OCI-LY7 (cell line): ENCODE measurements at regions not wholly inside any gene's neighbourhood (a gene's known extent, or its start where the extent isn't known, plus 50 kb on each side); places are given as distances from the start of the nearest gene placed in this dataset.

ENCODE experiments used
- BruUV-seq: library from RNA; stranded (reverse); fragments of 400-500 nt; replicated peaks from 2 replicates; lab custom pipeline; 2021; lab: Mats Ljungman, UMichigan
- CTCF ChIA-PET: fragments of 300-600 bp; sonication (Branson Sonifier 250); formaldehyde crosslinking; loops from one replicate; lab custom pipeline; 2022; ENCODE audit warnings: antibody characterized with exemption; ENCODE audit not compliant: unreplicated experiment; lab: Charles Lee
- POLR2A ChIA-PET: fragments of 300-600 bp; sonication (Branson Sonifier 250); formaldehyde crosslinking; loops from one replicate; lab custom pipeline; 2022; ENCODE audit warnings: antibody characterized with exemption; lab: Charles Lee
- DNase-seq: peaks from one replicate; pipeline ENCODE4 v3.0.0-alpha.2; 2015; ENCODE audit warnings: low spot score
- H2AFZ ChIP-seq: fragments of 200-600 bp; sonication (generic), shearing (Covaris generic); 2 replicates; pipeline ENCODE4 v1.6.1; 2014; ENCODE audit warnings: mild to moderate bottlenecking, antibody characterized with exemption, low read length, moderate library complexity
- H3K27ac ChIP-seq: fragments of 200-600 bp; sonication (generic); 2 replicates; pipeline ENCODE4 v1.5.1; 2014; ENCODE audit warnings: mixed run types, low read depth, mild to moderate bottlenecking, moderate library complexity, low read length, inconsistent platforms; ENCODE audit not compliant: poor library complexity, severe bottlenecking
- H3K36me3 ChIP-seq: fragments of 200-600 bp; sonication (generic); 2 replicates; pipeline ENCODE4 v1.6.1; 2014; ENCODE audit warnings: mild to moderate bottlenecking, antibody characterized with exemption, low read length, moderate library complexity, mixed read lengths; ENCODE audit not compliant: insufficient read depth
- H3K4me1 ChIP-seq: fragments of 200-600 bp; sonication (generic); 2 replicates; pipeline ENCODE4 v1.5.1; 2014; ENCODE audit warnings: mild to moderate bottlenecking, low read length; ENCODE audit not compliant: insufficient read depth, poor library complexity, severe bottlenecking
- H3K4me2 ChIP-seq: fragments of 200-600 bp; sonication (generic); 2 replicates; pipeline ENCODE4 v1.6.1; 2014; ENCODE audit warnings: mild to moderate bottlenecking, low read length
- H3K4me3 ChIP-seq: fragments of 200-600 bp; sonication (generic); 2 replicates; pipeline ENCODE4 v1.5.1; 2014; ENCODE audit warnings: mild to moderate bottlenecking, low read depth, low read length; ENCODE audit not compliant: poor library complexity, severe bottlenecking
- H3K79me2 ChIP-seq: fragments of 200-600 bp; sonication (generic); 2 replicates; pipeline ENCODE4 v1.6.1; 2016; ENCODE audit warnings: low read depth, mild to moderate bottlenecking, low read length, moderate library complexity, mixed read lengths; ENCODE audit not compliant: insufficient read depth
- H3K9me2 ChIP-seq: fragments of 200-600 bp; sonication (generic); 2 replicates; pipeline ENCODE4 v1.6.1; 2016; ENCODE audit warnings: mild to moderate bottlenecking, low read length, mixed read lengths; ENCODE audit not compliant: insufficient read depth
- H3K9me3 ChIP-seq: fragments of 200-600 bp; sonication (generic); 2 replicates; pipeline ENCODE4 v1.6.1; 2014; ENCODE audit warnings: mild to moderate bottlenecking, mixed run types, low read length, mixed read lengths
- H4K20me1 ChIP-seq: fragments of 200-600 bp; sonication (generic); 2 replicates; pipeline ENCODE4 v1.6.1; 2014; ENCODE audit warnings: mild to moderate bottlenecking, antibody characterized with exemption, low read length, moderate library complexity, mixed read lengths; ENCODE audit not compliant: insufficient read depth
- CTCF ChIP-seq: fragments of 200-600 bp; sonication (generic); conservative IDR thresholded peaks from 2 replicates; pipeline ENCODE4 v1.5.1; 2014; ENCODE audit warnings: mild to moderate bottlenecking, antibody characterized with exemption, low read length, moderate library complexity, mixed read lengths
- EZH2phosphoT487 ChIP-seq: fragments of 200-600 bp; sonication (generic); IDR thresholded peaks from 2 replicates; pipeline ENCODE4 v1.6.1; 2018; ENCODE audit warnings: low read depth, borderline replicate concordance, mild to moderate bottlenecking, mixed run types, antibody characterized with exemption, low read length, moderate library complexity, mixed read lengths
- intact Hi-C: fragments of 100-400 bp; cut with micrococcal nuclease; formaldehyde crosslinking; loops from one replicate; pipeline ENCODE4 v1.10.0; 2022; ENCODE audit not compliant: unreplicated experiment

DNA sequence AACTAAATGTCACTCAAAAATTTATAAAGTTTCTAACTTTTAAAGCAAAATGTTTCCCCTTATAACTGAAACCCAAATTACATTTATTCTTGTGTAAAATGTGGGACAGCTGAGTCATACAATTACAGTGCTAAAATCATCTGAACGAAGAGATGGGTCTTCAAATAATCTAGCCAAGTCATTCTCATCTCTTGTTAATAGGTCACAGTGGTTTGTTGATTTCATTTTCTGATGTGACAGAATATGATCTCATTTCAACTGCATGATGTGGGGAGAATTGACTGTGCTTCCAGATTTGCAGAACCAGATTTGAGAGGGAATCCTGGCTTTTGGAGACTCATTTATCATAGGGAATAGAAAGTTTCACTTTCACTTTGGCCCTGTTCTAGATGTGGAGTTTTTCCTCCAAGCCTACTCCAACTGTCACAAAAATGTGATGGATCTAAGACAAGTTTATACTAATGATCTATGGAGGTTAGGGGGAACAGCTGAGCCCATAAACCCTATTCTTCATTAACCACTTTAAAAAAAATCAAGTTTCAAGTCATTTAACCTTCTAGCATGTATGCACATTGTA, 685.0 kb downstream of the PDCD6IP start:
- Histone ChIP-seq H3K4me3 (no peak overlapping the region), H3K79me2 (no peaks in the 10 kb centered on the region), H3K9me3 (no peaks in the 10 kb centered on the region), H3K4me1 (no peaks in the 10 kb centered on the region), H3K36me3 (no peaks in the 10 kb centered on the region), H2AFZ (no peak overlapping the region), H3K4me2 (peak overlapping the region; percentile 31; the same call in 1 of the 2 replicates), H4K20me1 (no peaks in the 10 kb centered on the region), H3K9me2 (no peaks in the 10 kb centered on the region), H3K27ac (no peak overlapping the region)
- TF ChIP-seq CTCF = no peak
- TF ChIP-seq EZH2phosphoT487 = no peak
- CTCF ChIA-PET = no interaction called here
- no TSS peak for BruUV-seq
- intact Hi-C loops = no loop called here
- POLR2A ChIA-PET = interaction anchor here (0.6 kb wide), 1 partner anchor 66 kb away, joined by 3 read pairs; no protein-coding TSS in a partner anchor
- DNase-seq = no peak

- intact Hi-C loops = no loop called here
- Histone ChIP-seq H3K9me2 (no peaks in the 10 kb centered on the region), H3K4me1 (peaks cover 14% of the 10 kb centered on the region), H3K4me2 (peak overlapping the region; percentile 50), H3K79me2 (no peaks in the 10 kb centered on the region), H3K4me3 (no peak overlapping the region), H3K36me3 (no peaks in the 10 kb centered on the region), H2AFZ (no peak overlapping the region), H4K20me1 (no peaks in the 10 kb centered on the region), H3K9me3 (no peaks in the 10 kb centered on the region), H3K27ac (no peak overlapping the region)
- CTCF ChIA-PET = no interaction called here
- no peak for TF ChIP-seq EZH2phosphoT487
- no peak for TF ChIP-seq CTCF
- POLR2A ChIA-PET = interaction anchor here (1.2 kb wide), 1 partner anchor 8 kb away, joined by 6 read pairs; no protein-coding TSS in a partner anchor
- BruUV-seq = no TSS peak
- no peak for DNase-seq
Measured at GRCh38 chr3:34504366-34504765, 705.9 kb downstream of the PDCD6IP start.

DNA sequence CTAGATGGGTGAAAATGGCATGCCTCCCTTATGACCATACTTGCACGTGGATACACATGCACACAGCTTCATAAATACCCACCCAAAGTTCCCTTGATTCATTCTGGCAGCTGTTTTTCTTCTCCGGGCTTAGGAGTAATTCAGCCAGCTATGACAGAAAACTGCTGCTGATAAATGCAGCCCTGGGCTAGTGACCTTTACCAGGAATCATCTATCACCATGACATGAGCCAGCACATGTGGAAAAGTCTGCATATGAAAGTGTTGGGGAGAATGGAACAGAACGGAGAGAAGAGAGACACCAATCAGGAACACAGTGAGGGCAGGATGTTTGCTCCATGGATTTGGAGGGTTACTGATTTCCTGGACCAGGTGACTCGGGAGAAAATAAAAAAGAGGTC, 706.3 kb downstream of the PDCD6IP start:
- Histone ChIP-seq H3K36me3 (no peaks in the 10 kb centered on the region), H3K4me2 (no peak overlapping the region), H3K4me1 (peaks cover 14% of the 10 kb centered on the region), H3K79me2 (no peaks in the 10 kb centered on the region), H3K9me3 (no peaks in the 10 kb centered on the region), H3K4me3 (no peak overlapping the region), H3K9me2 (no peaks in the 10 kb centered on the region), H4K20me1 (no peaks in the 10 kb centered on the region), H2AFZ (no peak overlapping the region), H3K27ac (no peak overlapping the region)
- no peak for DNase-seq
- no TSS peak for BruUV-seq
- TF ChIP-seq CTCF (no peak), EZH2phosphoT487 (no peak)
- CTCF ChIA-PET = no interaction called here
- POLR2A ChIA-PET = interaction anchor here (0.6 to 1.2 kb wide), 2 partner anchors 9 to 62 kb away, joined by 3 to 6 read pairs; no protein-coding TSS in a partner anchor
- intact Hi-C loops = no loop called here
